NB4 (cell line): ENCODE measurements at regions not wholly inside any gene's neighbourhood (a gene's known extent, or its start where the extent isn't known, plus 50 kb on each side); places are given as distances from the start of the nearest gene placed in this dataset.

Experiments used
- POLR2A ChIP-seq: IDR thresholded peaks from 2 replicates; pipeline ENCODE4 v1.6.1; 2011; ENCODE audit warnings: mild to moderate bottlenecking; ENCODE audit not compliant: insufficient read length; ENCODE audit errors: extremely low read depth
- TF ChIP-seq, protein P1 (sequence below): IDR thresholded peaks from one replicate; pipeline ENCODE4 v1.5.1; 2012; ENCODE audit warnings: low read depth, low read length

DNA sequence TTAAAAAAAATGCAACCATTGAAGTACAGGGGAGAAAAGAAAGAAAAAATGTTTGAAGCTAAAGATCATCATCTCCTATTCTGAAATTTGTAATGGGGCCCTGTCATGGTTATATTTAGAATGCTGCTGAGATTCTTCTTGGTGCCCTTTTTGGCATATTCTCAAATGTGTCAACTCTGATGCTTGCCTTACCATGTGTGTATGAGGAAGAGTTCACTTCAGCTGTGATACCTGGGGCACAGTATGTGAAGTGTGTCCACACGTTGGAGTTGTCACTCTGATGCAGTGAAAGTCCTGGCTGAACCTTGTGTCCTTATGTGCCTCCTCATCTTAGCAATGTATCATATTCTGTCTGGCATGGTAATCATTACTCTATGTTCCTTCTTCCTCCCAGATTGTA, 377.9 kb downstream of the RAPGEF2 start:
- TF ChIP-seq, protein P1, sequence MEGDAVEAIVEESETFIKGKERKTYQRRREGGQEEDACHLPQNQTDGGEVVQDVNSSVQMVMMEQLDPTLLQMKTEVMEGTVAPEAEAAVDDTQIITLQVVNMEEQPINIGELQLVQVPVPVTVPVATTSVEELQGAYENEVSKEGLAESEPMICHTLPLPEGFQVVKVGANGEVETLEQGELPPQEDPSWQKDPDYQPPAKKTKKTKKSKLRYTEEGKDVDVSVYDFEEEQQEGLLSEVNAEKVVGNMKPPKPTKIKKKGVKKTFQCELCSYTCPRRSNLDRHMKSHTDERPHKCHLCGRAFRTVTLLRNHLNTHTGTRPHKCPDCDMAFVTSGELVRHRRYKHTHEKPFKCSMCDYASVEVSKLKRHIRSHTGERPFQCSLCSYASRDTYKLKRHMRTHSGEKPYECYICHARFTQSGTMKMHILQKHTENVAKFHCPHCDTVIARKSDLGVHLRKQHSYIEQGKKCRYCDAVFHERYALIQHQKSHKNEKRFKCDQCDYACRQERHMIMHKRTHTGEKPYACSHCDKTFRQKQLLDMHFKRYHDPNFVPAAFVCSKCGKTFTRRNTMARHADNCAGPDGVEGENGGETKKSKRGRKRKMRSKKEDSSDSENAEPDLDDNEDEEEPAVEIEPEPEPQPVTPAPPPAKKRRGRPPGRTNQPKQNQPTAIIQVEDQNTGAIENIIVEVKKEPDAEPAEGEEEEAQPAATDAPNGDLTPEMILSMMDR = no peak
- no peak for TF ChIP-seq POLR2A
